ENCODE measurements at regions not wholly inside any gene's neighbourhood (a gene's known extent, or its start where the extent isn't known, plus 50 kb on each side); places are given as distances from the start of the nearest gene placed in this dataset.

DNA sequence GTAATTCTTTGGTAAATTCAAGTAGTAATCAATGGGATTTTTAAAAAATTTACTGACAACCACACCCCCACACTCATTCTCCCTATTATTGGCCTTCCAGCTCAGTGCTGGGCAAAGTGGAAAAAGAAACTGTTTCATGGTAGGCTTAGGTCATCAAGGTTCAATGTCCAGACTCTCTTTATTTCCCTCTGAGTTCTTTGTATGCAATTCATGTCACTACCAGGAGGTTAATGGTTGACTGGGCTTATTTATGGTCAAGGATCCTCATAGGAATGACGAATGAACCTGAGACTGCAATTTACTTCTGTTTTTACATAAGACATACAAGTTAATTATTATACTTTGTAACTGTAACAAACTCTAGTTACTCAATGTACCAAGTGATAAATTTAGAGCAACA lies 403.2 kb downstream of the KLHL13 start:
- TF ChIP-seq ELK1 (CRISPR knock-in tag; IDR thresholded peaks at IDR 0.05) (no peak), CBX3 (IDR thresholded peaks at IDR 0.05; ENCODE audit: borderline replicate concordance in 1 of 2, low read length in 2 of 2) (no peak)
